ENCODE measurements at regions not wholly inside any gene's neighbourhood (a gene's known extent, or its start where the extent isn't known, plus 50 kb on each side); places are given as distances from the start of the nearest gene placed in this dataset.
"Not testable (repeated sequence)": the region's sequence is repeated elsewhere in the genome, so short reads cannot be mapped to it uniquely, and the experiment has no call there.

DNA sequence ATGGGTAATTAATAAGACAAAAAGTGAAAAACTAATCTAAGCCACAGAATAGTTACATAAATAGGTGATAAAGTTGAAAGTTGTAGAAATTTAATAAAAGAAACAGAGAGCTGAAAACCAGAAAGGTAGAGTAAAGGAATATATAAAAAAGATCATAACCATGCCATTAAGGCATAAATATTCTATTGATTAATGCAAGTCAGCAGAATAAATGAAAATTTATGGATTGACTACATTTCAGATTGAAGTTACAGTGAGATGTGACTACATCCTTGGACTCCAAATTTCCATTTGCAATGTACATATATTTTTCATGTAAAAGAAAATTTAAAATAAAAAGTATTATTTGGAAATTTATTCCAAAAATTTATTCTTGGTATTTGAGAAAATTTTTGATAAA is 1225.7 kb downstream of the OTOL1 start:
- POLR2A ChIA-PET = no interaction called here
- CTCF ChIA-PET = interaction anchor here (0.9 kb wide), 1 partner anchor 334 kb away, joined by 3 read pairs; no protein-coding TSS in a partner anchor
- TF ChIP-seq, protein P1, sequence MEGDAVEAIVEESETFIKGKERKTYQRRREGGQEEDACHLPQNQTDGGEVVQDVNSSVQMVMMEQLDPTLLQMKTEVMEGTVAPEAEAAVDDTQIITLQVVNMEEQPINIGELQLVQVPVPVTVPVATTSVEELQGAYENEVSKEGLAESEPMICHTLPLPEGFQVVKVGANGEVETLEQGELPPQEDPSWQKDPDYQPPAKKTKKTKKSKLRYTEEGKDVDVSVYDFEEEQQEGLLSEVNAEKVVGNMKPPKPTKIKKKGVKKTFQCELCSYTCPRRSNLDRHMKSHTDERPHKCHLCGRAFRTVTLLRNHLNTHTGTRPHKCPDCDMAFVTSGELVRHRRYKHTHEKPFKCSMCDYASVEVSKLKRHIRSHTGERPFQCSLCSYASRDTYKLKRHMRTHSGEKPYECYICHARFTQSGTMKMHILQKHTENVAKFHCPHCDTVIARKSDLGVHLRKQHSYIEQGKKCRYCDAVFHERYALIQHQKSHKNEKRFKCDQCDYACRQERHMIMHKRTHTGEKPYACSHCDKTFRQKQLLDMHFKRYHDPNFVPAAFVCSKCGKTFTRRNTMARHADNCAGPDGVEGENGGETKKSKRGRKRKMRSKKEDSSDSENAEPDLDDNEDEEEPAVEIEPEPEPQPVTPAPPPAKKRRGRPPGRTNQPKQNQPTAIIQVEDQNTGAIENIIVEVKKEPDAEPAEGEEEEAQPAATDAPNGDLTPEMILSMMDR (IDR thresholded peaks at IDR 0.05; ENCODE audit: low read depth, low read length) = no peak
- Histone ChIP-seq H3K9me3 (ENCODE audit: control insufficient read depth, insufficient read depth, low read length) (no peaks in the 10 kb centered on the region), H3K4me3 (ENCODE audit: low read depth, low read length) (no peak overlapping the region), H3K27me3 (ENCODE audit: control insufficient read depth, insufficient read depth, low read length) (no peaks in the 10 kb centered on the region), H3K27ac (ENCODE audit: low read depth, low read length) (no peak overlapping the region)
- no peak for DNase-seq (ENCODE audit: low read depth, low spot score)

DNA sequence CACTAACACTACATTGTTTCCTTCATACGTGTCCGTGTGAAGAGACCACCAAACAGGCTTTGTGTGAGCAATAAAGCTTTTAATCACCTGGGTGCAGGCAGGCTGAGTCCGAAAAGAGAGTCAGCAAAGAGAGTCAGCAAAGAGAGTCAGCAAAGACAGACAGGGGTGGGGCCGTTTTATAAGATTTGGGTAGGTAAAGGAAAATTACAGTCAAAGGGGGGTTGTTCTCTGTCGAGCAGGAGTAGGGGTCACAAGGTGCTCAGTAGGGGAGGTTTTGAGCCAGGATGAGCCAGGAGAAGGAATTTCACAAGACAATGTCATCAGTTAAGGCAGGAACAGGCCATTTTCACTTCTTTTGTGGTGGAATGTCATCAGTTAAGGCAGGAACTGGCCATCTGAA is 1226.2 kb downstream of the OTOL1 start:
- POLR2A ChIA-PET; DNase-seq (ENCODE audit: low read depth, low spot score); CTCF ChIA-PET; H3K9me3 ChIP-seq (ENCODE audit: control insufficient read depth, insufficient read depth, low read length); H3K4me3 ChIP-seq (ENCODE audit: low read depth, low read length); H3K27ac ChIP-seq (ENCODE audit: low read depth, low read length); H3K27me3 ChIP-seq (ENCODE audit: control insufficient read depth, insufficient read depth, low read length): not testable (repeated sequence)

DNA sequence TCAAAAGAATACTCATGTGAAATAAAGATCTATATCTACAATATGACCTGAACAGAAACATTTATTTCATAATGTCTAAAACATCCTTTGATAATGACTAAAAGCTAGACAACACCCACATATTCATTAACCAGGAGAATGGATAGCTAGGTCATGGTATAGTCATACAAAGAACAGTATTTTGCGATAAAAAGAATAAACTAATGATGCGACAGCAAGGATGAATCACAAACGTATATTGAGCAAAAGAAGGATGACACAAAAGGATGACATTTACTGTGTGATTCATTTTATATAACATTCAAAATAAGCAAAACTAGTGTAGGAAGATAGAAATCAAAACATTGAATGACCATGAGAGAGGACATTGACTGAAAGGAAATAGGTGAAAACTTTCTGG is 1233.1 kb downstream of the OTOL1 start:
- Histone ChIP-seq H3K9me3 (ENCODE audit: control insufficient read depth, insufficient read depth, low read length) (no peaks in the 10 kb centered on the region; the same call in 1 of the 2 replicates), H3K27me3 (ENCODE audit: control insufficient read depth, insufficient read depth, low read length) (no peaks in the 10 kb centered on the region), H3K4me3 (ENCODE audit: low read depth, low read length) (no peak overlapping the region), H3K27ac (ENCODE audit: low read depth, low read length) (no peak overlapping the region)
- ChIA-PET POLR2A (no interaction called here), CTCF (no interaction called here)
- no peak for DNase-seq (ENCODE audit: low read depth, low spot score)
- TF ChIP-seq, protein P1 (IDR thresholded peaks at IDR 0.05; ENCODE audit: low read depth, low read length) = no peak

DNA sequence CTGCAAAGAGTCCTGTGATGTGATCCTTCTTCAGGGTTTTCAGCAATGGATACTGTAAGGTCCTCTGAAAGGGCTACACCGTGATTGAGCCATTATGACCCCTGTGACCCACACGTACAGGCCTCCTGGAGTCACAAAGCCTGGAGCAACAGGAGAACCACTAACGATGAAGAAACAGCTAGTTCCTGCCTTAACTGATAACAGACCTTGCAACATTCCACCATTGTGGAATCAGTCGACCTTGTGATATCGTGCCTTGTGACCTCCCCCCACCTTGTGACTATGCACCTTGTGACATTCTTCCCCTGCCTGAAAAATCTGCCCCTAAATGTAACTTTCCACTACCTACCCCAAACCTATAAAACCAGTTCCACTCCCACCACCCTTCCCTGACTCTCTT is 1235.4 kb downstream of the OTOL1 start:
- H3K27me3 ChIP-seq (ENCODE audit: control insufficient read depth, insufficient read depth, low read length); DNase-seq (ENCODE audit: low read depth, low spot score); CTCF ChIA-PET; H3K9me3 ChIP-seq (ENCODE audit: control insufficient read depth, insufficient read depth, low read length); H3K27ac ChIP-seq (ENCODE audit: low read depth, low read length); H3K4me3 ChIP-seq (ENCODE audit: low read depth, low read length); POLR2A ChIA-PET: not testable (repeated sequence)

DNA sequence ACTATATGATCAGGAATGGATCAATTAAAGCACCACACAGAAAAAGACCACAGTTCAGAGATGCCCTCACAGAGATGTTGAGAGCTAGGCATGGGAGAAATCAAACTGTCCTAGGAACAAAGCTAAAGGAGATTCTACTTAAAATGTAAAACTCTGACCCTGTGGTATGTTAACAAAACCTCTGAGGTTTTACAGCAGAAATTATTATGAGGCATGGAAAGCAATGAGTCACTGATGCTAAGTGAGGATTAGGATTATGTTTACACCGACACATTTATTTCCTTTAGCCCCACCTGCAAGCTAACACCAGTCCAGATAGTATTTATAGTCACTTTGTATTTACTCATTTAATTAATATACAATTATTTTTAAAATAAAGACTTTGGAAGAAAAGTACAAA is 1242.2 kb downstream of the OTOL1 start:
- Histone ChIP-seq H3K27me3 (ENCODE audit: control insufficient read depth, insufficient read depth, low read length) (no peaks in the 10 kb centered on the region), H3K4me3 (ENCODE audit: low read depth, low read length) (no peak overlapping the region), H3K27ac (ENCODE audit: low read depth, low read length) (no peak overlapping the region), H3K9me3 (ENCODE audit: control insufficient read depth, insufficient read depth, low read length) (no peaks in the 10 kb centered on the region)
- TF ChIP-seq, protein P1 (IDR thresholded peaks at IDR 0.05; ENCODE audit: low read depth, low read length) = no peak
- ChIA-PET POLR2A (no interaction called here), CTCF (no interaction called here)
- no peak for DNase-seq (ENCODE audit: low read depth, low spot score)

DNA sequence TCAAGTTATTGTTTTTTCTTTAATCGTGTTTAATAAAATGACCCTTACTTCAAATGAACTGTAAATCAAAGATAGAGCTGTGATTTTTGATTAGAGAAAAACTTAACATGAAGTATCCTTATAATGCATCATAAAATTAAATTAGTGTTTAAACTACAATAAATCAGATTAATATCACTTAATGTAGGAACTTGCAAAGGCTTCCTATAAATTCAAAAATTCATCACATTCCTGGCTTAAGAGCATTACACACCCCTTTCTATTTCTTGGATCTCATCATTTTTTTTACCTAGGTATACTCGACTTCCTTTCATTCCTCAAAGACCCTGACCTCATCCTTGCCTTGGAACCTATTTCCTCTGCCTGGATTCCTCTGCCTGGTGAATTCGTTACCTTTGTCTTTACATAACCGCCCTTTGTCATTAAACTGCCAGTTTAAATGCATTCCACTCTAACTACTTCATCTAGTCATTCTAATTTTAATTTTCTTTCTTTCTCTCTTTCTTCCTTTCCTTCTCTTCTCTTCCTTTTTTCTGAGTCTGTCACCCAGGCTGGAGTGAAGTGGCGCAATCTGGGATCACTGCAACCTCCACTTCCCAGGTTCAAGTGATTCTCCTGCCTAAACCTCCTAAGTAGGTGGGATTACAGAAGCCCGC is 1244.5 kb downstream of the OTOL1 start:
- TF ChIP-seq, protein P1 (IDR thresholded peaks at IDR 0.05; ENCODE audit: low read depth, low read length) = no peak
- H3K27me3 ChIP-seq (ENCODE audit: control insufficient read depth, insufficient read depth, low read length) = no peaks in the 10 kb centered on the region
- no peak overlapping the region for H3K27ac ChIP-seq (ENCODE audit: low read depth, low read length)
- no peaks in the 10 kb centered on the region for H3K9me3 ChIP-seq (ENCODE audit: control insufficient read depth, insufficient read depth, low read length)
- CTCF ChIA-PET = no interaction called here
- no peak for DNase-seq (ENCODE audit: low read depth, low spot score)
- POLR2A ChIA-PET = no interaction called here
- H3K4me3 ChIP-seq (ENCODE audit: low read depth, low read length) = no peak overlapping the region
